HG03571 (cell line): ENCODE measurements at regions not wholly inside any gene's neighbourhood (a gene's known extent, or its start where the extent isn't known, plus 50 kb on each side); places are given as distances from the start of the nearest gene placed in this dataset.
"Not testable (repeated sequence)": the region's sequence is repeated elsewhere in the genome, so short reads cannot be mapped to it uniquely, and the experiment has no call there.

ENCODE experiments used
- ATAC-seq: cut with Tn5 transposase; IDR thresholded peaks from one replicate; pipeline ENCODE4 v1.9.1; 2021; ENCODE audit not compliant: unreplicated experiment

DNA sequence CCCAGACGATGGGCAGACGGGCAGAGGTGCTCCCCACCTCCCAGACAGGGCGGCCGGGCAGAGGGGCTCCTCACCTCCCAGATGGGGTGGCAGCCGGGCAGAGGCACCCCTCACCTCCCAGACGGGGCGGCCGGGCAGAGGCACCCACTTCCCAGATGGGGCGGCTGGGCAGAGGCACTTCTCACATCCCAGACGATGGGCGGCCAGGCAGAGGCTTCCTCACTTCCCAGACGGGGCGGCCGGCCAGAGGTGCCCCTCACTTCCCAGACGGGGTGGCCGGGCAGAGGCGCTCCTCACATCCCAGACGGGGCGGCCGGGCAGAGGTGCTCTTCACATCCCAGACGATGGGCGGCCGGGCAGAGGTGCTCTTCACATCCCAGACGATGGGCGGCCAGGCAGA is 96.6 kb downstream of the ABCC12 start:
- ATAC-seq = not testable (repeated sequence)

DNA sequence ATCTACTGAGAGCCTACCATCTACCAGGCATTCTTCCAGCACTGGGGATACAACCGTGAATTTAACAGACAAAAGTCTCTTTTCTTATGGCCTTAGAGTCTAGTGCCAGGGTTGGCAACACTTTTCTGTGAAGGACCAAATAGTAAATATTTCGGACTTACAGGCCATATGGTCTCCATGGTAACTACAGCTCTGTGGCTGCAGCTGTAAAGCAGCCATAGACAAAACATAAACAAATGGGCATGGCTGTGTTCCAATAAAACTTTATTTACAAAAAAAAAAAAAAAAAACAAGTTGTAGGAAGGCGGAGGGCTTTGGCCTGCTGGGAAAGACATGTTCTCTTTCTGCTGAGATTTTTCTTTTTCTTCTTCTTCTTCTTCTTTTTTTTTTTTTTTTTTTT is 98.7 kb downstream of the ABCC12 start:
- no peak for ATAC-seq

DNA sequence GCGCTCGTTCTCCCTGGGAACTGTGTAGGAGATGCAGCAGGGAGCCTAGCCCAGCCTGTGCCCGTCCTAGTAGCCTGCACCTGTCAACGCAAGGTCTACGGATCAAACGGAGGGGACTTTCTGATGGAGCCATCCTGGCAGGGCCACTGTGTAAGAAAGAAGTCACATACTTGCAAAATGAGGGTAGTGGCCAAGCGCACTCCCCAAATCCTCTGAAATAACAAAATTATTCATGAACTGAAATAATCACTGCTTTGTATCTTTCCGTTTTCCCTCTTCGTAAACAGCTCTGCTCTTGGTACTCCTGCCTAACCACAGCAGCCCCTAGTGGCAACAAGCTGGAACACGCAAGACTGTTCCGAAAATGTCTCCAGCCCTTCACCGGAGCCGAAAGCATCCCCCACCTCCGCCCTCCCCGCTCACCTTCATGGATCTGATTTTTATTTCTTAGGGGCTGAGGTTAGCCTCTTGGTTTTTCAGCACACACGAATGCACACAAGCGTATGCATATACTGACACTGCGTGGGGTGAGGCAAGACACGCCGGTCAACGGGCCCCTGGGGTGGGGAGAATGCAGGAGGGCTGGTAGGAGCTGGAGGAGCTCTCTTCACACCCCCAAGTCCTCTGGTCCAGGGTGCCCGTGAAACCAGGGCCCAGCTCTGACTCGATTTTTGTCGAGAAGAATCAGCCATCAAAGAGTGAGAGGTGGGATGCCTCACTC is 100.8 kb downstream of the ABCC12 start:
- ATAC-seq = no peak

DNA sequence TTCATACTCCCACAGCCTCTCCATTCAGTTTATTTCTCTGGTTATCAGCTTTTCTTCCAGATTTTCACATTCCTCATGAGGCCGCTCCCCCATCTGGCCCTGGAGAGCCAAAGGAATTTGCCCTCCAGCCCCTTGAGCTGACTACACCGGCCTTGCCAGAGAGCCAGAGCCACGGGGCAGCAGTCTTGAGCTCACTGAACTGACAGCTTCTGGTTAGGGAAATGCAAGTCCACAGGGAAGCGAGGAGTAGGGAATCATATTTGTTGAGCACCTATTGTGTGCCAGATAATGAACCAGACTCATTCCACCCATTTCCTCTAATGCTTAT is 102.4 kb downstream of the ABCC12 start:
- no peak for ATAC-seq

DNA sequence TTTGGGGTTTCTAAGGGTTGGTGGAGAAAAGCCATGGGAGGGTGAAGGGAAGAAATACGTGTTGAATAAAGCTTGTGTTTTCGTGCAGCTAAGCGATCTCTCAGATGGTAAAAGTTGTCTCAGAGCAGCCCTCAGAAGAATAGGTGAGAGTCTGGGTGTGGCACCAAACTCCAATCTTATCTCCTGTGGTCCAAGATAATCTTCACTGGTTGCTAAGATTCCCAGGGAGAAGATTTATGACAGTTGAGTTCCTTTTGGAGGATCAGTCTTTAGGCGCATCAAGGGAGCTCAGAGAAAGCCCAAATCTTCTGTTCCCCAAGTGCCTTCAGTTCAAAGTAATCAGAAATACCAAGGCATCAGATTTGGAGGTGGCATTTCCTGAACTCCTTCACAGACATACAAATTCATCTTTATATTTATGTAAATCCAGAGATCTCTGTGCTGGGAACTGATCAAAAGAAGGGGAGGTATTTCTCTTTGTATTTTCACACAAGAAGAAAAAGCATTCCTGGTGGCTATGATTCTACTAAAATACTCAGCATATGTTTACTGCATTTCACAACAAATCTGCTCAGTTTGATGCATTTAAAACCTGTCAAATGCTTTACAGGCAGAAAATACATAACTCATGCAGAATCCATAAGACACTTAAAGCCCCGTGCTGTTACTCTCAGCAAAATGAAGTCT is 102.9 kb downstream of the ABCC12 start:
- ATAC-seq = no peak

DNA sequence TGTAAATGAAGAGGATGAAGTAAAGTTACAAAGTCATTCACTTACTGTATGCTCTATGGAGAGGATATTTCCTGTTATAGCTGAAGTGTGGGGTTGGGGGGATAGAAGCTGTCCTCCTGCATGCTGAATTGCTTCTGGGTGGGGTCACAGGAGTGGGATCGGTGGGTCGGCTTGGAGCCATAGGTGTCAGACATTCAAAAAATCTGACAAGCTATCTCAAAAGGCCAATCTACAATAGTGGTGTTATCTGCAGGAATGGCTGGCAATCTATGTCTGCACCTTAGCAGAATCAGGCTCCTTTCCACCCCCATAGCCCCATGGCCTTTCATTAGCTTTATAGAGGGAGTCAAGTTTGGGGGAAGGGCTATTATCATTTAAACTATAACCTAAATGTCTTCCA is 104.9 kb downstream of the ABCC12 start:
- ATAC-seq = no peak

DNA sequence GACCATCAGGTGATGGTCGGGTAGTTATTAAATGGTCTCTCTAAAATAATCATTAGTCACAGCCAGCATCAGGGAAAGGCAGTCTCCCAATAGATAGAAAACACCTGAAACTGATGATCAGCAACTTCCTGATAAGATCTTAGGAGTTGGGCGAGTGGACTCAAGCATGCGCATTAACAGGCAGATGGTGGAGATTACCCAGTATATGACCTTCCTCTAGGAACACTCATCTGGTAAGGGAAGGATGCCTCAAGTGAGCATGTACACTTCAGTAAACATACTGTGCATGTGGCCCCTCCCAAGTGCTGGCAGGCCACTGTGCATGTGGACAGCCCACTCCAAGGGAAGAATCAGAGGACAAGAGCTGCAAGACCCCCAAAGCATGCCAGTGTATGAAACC is 105.9 kb downstream of the ABCC12 start:
- no peak for ATAC-seq

DNA sequence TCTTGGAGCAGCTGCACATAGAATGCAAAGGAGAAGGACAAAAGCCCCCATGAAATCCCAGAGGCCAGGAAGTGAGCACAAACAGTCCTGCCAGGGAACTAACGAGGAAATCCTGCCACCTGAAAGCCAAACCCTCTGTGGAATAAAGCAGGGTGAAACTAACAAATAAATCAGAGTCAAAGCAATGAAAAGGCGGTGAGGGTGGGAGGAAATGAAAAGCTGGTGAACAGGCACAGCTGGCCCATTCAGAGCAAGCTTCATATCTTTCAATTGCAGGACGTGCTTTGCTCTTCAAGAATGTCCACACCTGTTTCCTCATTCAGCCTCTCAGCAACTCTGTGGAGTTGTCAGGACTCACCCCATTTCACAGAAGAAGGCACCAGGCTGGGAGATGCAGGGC is 108.1 kb downstream of the ABCC12 start:
- no peak for ATAC-seq

DNA sequence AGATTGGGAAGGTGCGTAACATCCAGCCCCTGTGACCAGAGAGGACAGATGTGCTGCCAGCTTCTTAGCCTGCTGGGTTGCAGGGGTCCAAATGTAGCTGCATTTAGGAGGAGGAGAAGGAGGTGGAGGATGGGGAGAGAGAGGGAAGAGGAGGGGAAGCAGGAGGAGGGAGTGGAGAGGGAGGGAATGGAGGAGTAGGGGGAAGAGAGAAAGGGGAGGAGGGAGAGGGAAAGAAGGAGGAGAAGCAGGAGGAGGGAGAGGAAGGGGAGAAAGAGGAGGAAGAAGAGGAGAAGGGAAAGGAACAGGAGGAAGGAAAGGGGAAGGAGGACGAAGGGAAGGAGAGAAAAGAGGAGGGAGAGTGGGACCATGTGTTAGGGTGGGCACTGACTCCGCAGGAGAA is 108.6 kb downstream of the ABCC12 start:
- no peak for ATAC-seq

DNA sequence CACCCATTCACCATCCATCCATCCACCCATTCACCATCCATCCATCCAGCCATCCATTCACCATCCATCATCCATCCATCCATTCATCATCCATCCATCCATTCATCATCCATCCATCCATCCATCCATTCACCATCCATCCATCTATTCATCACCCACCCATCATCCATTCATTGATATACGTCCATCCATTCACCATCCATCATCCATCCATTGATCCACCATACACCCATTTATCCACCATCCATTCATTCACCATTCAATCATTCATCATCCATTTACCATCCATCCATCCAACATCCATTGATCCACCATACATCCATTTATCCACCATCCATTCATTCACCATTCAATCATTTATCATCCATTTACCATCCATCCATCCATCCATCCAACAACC is 111.7 kb downstream of the ABCC12 start:
- no peak for ATAC-seq

DNA sequence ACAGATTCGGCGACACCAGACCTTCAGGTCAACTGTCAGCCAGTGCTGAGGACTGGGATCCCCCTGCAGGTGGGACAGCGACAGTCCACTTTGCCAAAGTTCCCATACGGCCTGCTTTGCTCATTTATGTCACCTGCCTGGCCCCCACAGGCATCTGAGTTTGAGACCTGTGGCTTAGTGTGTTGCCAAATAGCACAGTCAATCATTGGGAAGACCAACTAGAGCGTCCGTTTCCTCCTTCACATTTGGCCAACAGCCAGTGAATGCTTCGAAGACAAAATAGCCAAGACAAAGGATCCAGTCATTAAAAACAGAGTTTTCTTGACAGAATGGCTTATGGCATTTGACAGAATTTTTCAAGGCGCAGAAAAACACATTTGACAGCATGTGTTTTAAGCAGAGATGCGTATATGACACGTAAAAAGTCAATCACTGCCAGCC is 113.8 kb downstream of the ABCC12 start:
- no peak for ATAC-seq

DNA sequence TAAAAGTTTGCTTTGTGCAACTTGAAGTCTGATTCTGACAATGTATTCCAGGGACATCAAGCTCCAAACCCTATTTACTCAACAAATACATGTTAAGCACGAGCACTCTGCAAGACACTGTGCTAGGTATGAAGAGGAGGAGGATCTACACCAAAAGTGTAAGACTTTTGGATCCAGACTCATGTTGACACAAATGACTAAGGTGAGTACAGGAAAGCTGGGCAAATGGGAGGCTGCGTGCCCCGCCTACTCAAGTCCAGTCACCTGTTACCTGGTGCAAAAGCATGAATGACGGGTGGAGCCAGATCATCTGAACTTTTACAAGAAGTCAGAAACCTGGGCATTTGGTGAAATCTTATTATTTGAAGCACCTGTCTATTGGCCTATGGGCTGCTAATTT is 120.7 kb downstream of the ABCC12 start:
- ATAC-seq = no peak

DNA sequence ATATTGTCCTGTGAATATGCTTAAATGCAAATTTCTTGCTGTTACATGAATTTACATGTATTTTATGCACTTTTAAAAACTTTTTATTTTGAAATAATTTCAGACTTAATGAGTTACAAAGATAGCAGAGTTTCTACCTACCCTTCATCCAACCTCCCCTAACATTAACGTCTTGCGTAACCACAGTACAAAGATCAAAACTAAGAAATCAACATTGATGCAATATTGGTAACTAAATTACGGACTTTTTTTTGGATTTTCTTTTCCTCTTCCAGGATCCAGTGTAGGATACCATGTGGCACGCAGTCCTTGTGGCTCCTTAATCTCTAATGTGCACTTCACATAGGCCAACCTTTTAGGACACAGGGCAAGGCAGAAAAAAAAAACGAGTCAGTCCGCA is 124.9 kb downstream of the ABCC12 start:
- ATAC-seq = no peak

DNA sequence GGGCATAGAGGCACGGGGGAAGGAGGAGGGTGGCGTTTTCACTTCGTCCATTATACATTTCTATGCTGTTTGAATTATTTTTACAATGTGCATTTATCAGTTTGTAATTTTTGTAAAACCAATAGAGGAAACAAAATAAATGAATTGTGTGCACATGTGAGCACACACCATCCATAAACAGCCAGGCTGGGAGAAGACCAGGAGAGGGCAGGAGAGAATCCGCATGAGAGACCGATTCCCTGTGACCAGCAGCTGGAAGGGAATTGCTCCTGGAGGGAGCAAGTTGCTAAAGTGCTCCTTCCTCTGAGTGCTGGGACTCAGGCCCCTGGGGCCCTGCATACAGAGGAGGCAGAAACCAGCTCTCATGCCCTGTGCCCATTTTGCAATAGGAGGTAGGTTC is 126.0 kb downstream of the ABCC12 start:
- ATAC-seq = no peak

DNA sequence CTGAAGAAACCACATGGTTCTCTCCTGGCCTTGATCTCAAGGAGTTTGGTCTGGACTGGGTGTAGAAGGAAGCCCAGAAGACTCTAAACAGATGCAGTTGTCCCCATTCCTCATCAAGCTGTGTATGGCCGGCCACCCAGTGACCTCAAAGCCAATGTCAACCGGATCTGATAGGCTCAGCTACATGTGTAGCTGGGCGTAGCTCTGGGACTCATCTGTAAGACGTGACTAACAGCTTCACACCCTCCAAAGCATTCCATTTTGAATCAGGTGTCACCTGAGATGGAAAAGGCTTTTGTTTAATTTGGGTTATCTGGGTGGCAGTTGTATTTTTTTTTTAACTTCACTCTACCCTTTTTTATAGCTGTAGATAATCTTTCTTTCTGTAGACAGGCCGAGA is 130.4 kb downstream of the ABCC12 start:
- no peak for ATAC-seq

DNA sequence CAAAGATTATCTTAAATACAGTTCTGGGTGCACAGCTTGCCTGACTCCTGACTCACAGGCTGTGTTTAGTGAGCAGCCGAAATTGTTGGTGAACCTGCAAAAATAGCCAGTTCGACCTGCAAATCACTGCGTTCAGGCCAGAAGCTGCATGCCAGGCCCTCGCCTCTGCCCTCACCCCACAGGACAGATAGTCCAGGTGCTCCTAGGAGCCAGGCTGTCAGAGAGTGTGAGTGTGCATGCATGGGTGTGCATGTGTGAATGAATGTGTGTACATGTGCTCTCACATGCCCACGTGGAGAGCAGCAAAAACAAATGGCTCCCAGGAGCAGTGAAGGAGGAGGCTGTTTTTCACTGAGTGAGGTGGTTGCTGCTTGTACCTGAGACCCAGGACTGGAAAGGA is 131.8 kb downstream of the ABCC12 start:
- no peak for ATAC-seq

DNA sequence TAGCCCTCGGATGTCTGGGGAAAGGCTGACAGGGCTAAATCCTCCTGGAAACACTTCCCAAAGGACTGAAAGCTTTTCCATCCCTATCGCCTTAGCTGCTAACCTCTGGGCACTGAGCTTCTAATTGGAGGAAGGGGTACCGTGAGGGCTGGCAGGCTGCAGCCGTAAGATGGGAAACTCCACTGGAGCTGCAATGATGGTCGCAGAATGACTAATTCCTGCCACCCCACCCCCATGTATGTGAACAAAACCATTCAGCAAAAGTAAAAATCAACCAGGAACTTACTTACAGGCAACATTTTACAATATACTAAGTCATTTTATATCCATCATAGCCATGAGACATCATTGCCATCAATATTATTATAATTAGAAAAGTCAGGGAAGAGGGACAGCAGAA is 133.3 kb downstream of the ABCC12 start:
- ATAC-seq = no peak

DNA sequence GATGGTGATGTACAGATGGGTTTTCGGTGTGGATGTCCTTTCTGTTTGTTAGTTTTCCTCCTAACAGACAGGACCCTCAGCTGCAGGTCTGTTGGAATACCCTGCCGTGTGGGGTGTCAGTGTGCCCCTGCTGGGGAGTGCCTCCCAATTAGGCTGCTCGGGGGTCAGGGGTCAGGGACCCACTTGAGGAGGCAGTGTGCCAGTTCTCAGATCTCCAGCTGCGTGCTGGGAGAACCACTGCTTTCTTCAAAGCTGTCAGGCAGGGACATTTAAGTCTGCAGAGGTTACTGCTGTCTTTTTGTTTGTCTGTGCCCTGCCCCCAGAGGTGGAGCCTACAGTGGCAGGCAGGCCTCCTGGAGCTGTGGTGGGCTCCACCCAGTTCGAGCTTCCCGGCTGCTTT is 135.2 kb downstream of the ABCC12 start:
- not testable (repeated sequence) for ATAC-seq

DNA sequence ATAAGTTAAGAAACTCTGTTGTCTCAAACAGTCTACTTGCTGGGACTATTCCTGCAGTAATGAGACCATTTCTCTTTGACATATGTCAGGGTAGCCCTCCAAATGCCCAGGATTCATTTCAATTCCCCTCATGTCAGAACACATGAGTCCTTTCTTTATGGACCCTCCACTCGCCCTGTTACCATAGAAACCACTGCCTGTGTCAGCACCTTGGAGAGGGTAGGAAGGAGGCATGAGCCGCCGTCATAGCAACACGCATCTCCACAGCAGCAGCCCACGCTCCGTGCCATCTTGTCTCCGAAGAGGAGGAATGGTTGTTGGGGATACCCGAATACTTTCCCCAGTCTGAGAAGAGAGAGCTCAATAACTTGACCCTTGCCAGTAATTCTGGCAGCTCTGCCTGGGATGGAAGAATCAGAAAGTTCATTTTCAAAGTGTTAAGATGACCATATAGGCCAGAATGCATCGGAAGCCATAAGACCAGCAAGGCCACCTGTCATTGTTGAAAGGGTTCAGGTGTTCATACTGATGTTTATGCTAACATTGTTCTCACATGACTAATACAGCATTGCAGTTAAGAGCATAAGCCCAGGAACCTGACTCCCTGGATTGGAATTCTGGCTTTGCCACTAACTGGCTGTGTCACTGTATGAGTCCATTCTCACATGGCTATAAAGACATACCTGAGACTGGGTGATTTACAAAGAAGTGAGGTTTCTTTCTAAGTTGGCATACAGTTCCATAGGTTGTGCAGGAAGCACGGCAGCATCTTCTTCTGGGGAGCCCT is 141.3 kb downstream of the ABCC12 start:
- no peak for ATAC-seq

DNA sequence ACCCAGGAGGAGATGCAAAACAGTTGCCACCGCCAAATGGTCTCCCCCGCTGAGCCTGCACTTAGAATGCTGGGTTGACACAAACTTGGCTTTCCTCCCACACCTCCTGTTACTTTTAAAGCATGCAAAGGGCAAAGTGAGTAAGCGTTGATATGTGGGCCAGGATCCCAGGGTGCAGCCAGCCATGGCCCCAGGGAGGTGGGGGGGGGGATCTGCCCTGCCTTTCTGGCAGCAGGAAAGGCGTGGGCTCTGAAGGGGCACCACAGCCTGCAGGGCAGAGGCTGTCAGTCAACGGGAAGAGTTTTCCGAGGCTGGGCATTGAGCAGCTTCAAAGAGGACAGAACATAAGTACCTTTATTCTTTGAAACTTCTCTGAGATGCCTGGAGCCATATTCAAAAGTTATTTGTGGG is 142.3 kb downstream of the ABCC12 start:
- ATAC-seq = no peak

DNA sequence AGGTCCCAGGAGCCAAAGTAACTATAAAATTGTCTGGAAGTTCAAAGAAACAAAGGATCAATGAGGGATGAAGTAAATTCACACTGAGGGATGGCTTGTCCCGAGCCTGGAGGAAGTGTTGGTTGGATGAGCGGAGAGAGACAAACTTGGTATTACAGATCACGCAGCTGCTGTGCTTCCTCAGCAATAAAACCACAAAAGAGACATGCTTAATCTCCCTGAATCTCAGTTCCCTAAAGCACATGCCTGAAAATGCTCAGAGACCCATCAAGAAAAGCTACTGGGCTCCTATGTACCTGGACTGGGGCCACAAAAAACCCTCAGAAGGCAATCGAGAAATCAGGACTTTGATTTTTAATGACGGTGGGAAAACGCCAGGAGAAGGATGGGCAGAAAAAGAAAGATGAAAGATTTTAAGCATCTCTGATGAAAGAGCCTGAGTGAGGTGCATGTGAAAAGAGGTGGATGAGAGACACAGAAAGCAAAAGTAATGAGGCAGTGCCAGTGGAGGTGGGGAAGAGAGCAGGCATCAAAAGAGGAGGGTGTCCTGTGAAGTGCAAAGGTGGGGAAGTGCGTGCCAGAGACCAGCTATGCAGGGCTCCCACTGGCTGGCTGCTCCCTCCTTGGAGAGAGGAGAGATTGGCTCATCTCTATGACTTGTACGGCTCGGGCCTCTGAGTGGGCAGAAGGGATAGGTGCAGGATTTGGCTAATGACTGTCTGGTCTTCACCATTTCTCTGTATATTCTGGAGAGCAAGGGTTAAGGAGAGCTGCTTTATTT is 143.7 kb downstream of the ABCC12 start:
- ATAC-seq = no peak
